ENCODE measurements at regions not wholly inside any gene's neighbourhood (a gene's known extent, or its start where the extent isn't known, plus 50 kb on each side); places are given as distances from the start of the nearest gene placed in this dataset.

DNA sequence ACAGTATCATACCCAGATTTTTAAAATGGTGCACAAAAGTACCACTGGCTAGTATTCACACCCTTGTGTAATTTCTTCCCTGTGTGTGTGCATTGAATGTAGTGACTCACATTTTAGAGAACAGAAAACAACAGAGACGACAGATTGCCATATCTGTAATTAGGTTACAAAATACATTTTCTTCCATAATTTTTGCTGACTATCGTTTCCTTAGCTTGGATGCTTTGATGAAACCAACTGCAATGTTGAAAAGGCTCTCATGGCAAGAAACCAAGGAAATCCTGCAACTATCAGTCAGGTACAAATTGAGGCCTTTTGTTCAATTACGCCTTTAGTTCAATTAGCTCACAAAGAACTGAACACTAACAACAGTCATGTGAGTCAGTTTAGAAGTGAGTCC is 484.4 kb downstream of the ZNF804A start:
- TF ChIP-seq, protein P1, sequence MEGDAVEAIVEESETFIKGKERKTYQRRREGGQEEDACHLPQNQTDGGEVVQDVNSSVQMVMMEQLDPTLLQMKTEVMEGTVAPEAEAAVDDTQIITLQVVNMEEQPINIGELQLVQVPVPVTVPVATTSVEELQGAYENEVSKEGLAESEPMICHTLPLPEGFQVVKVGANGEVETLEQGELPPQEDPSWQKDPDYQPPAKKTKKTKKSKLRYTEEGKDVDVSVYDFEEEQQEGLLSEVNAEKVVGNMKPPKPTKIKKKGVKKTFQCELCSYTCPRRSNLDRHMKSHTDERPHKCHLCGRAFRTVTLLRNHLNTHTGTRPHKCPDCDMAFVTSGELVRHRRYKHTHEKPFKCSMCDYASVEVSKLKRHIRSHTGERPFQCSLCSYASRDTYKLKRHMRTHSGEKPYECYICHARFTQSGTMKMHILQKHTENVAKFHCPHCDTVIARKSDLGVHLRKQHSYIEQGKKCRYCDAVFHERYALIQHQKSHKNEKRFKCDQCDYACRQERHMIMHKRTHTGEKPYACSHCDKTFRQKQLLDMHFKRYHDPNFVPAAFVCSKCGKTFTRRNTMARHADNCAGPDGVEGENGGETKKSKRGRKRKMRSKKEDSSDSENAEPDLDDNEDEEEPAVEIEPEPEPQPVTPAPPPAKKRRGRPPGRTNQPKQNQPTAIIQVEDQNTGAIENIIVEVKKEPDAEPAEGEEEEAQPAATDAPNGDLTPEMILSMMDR (IDR thresholded peaks at IDR 0.05) = no peak
- TF ChIP-seq EZH2phosphoT487 (IDR thresholded peaks at IDR 0.05) = no peak
